Vagina (tissue), 2 donors: ENCODE measurements at regions not wholly inside any gene's neighbourhood (a gene's known extent, or its start where the extent isn't known, plus 50 kb on each side); places are given as distances from the start of the nearest gene placed in this dataset.

Experiments used
- POLR2A ChIP-seq, 2 donors: fragments of 450-650 bp; IDR thresholded peaks; one replicate each; pipeline ENCODE4 v1.6.1; 2017; ENCODE audit warnings: antibody characterized with exemption in 2 of 2, mild to moderate bottlenecking in 2 of 2, moderate library complexity in 2 of 2
- TF ChIP-seq, protein P1 (sequence below), 3 experiments: fragments of 450-650 bp in 2 of 3; fragments of 200-600 bp in 1 of 3; sonication (generic) in 1 of 3; IDR thresholded peaks; one replicate each; pipeline ENCODE4 v1.5.1; 2017 to 2019; ENCODE audit warnings: antibody characterized with exemption in 3 of 3, mild to moderate bottlenecking in 2 of 3, moderate library complexity in 2 of 3

DNA sequence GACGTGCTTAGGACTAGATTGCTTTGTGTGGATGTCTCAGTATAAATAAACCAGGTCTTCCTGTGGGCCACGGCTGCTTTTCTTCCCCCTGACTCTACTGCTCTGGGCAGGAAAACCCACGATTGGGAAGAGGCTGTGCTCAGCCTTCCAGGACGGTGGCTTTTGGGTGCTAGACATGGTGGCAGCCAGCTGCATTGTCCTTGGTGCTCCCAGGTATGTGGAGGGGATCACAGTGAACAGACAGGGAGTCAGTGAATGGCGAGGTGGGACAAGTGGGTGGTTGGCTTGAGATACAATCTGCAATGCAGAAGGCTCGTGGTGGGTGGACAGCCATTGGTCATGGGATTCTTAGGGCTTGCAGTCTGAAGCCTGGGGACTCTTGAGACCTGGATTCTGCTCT, 366.3 kb downstream of the AACS start:
- TF ChIP-seq, protein P1, sequence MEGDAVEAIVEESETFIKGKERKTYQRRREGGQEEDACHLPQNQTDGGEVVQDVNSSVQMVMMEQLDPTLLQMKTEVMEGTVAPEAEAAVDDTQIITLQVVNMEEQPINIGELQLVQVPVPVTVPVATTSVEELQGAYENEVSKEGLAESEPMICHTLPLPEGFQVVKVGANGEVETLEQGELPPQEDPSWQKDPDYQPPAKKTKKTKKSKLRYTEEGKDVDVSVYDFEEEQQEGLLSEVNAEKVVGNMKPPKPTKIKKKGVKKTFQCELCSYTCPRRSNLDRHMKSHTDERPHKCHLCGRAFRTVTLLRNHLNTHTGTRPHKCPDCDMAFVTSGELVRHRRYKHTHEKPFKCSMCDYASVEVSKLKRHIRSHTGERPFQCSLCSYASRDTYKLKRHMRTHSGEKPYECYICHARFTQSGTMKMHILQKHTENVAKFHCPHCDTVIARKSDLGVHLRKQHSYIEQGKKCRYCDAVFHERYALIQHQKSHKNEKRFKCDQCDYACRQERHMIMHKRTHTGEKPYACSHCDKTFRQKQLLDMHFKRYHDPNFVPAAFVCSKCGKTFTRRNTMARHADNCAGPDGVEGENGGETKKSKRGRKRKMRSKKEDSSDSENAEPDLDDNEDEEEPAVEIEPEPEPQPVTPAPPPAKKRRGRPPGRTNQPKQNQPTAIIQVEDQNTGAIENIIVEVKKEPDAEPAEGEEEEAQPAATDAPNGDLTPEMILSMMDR (IDR thresholded peaks at IDR 0.05) = no peak
- no peak for TF ChIP-seq POLR2A (IDR thresholded peaks at IDR 0.05)
